GM23248 (cell line): ENCODE measurements at regions not wholly inside any gene's neighbourhood (a gene's known extent, or its start where the extent isn't known, plus 50 kb on each side); places are given as distances from the start of the nearest gene placed in this dataset.
A peak's percentile ranks its signal among the peaks of the same experiment; 100 is the strongest.
"Not testable (repeated sequence)": the region's sequence is repeated elsewhere in the genome, so short reads cannot be mapped to it uniquely, and the experiment has no call there.

Source experiments
- DNase-seq: peaks from one replicate; pipeline ENCODE4 v3.0.0-alpha.2; 2015
- H2AFZ ChIP-seq: fragments of 200-600 bp; sonication (generic); 2 replicates; pipeline ENCODE4 v1.6.1; 2016; ENCODE audit warnings: antibody characterized with exemption
- H3F3A ChIP-seq: fragments of 200-600 bp; sonication (generic); 2 replicates; pipeline ENCODE4 v1.6.1; 2016; ENCODE audit warnings: mild to moderate bottlenecking, antibody characterized with exemption, mixed run types; ENCODE audit not compliant: insufficient read depth
- H3K27ac ChIP-seq: fragments of 200-600 bp; sonication (generic); 2 replicates; pipeline ENCODE4 v1.5.1; 2016; ENCODE audit warnings: mild to moderate bottlenecking
- H3K27me3 ChIP-seq: fragments of 200-600 bp; sonication (generic); replicated peaks from 2 replicates; pipeline ENCODE4 v1.6.1; 2016; ENCODE audit warnings: mild to moderate bottlenecking; ENCODE audit not compliant: insufficient read depth
- H3K36me3 ChIP-seq: fragments of 200-600 bp; sonication (generic); 2 replicates; pipeline ENCODE4 v1.6.1; 2016; ENCODE audit warnings: low read depth, mild to moderate bottlenecking
- H3K4me1 ChIP-seq: fragments of 200-600 bp; sonication (generic); 2 replicates; pipeline ENCODE4 v1.6.1; 2016; ENCODE audit warnings: mild to moderate bottlenecking; ENCODE audit not compliant: insufficient read depth
- H3K4me2 ChIP-seq: fragments of 200-600 bp; sonication (generic); one replicate; pipeline ENCODE4 v1.6.1; 2016; ENCODE audit warnings: mild to moderate bottlenecking; ENCODE audit not compliant: unreplicated experiment
- H3K4me3 ChIP-seq: fragments of 200-600 bp; sonication (generic); 2 replicates; pipeline ENCODE4 v1.5.1; 2016; ENCODE audit warnings: mild to moderate bottlenecking
- H3K79me2 ChIP-seq: fragments of 200-600 bp; sonication (generic); 2 replicates; pipeline ENCODE4 v1.6.1; 2016; ENCODE audit warnings: mild to moderate bottlenecking; ENCODE audit not compliant: insufficient read depth
- H3K9ac ChIP-seq: fragments of 200-600 bp; sonication (generic); 2 replicates; pipeline ENCODE4 v1.6.1; 2016; ENCODE audit warnings: mild to moderate bottlenecking
- H3K9me2 ChIP-seq: fragments of 200-600 bp; sonication (generic); 2 replicates; pipeline ENCODE4 v1.6.1; 2016; ENCODE audit warnings: mixed run types, mild to moderate bottlenecking, moderate library complexity; ENCODE audit not compliant: insufficient read depth
- H3K9me3 ChIP-seq: fragments of 200-600 bp; sonication (generic); one replicate; pipeline ENCODE4 v1.6.1; 2017; ENCODE audit warnings: low read depth
- H4K20me1 ChIP-seq: fragments of 200-600 bp; sonication (generic); 2 replicates; pipeline ENCODE4 v1.6.0; 2016; ENCODE audit not compliant: insufficient read depth
- EZH2 ChIP-seq: fragments of 200-600 bp; sonication (generic); IDR thresholded peaks from 2 replicates; pipeline ENCODE4 v1.6.1; 2018; ENCODE audit warnings: antibody characterized with exemption, mild to moderate bottlenecking; ENCODE audit not compliant: insufficient read depth, poor library complexity, severe bottlenecking
- EZH2phosphoT487 ChIP-seq: fragments of 200-600 bp; sonication (generic); IDR thresholded peaks from 2 replicates; pipeline ENCODE4 v1.6.1; 2018; ENCODE audit warnings: antibody characterized with exemption, moderate library complexity, mild to moderate bottlenecking, low read depth; ENCODE audit not compliant: insufficient read depth
- WGBS, 2 experiments: methylation state at CpG; one replicate each; pipeline ENCODE4 v1.1.6; 2015 to 2017; ENCODE audit warnings: low lambda C conversion rate in 2 of 2, low coverage in 1 of 2; ENCODE audit errors: missing lambda C conversion rate in 2 of 2; 5-methylcytosine and 5-hydroxymethylcytosine counted together
- in situ Hi-C: fragments of 300-500 bp; cut with MboI; formaldehyde crosslinking; loops from 2 replicates; pipeline ENCODE4 v1.15.0; 2020

- Histone ChIP-seq H3K36me3 (no peaks in the 10 kb centered on the region), H3K9me3 (no peaks in the 10 kb centered on the region), H3K27me3 (no peaks in the 10 kb centered on the region), H2AFZ (no peak overlapping the region), H3K4me2 (no peak overlapping the region), H3K4me3 (no peak overlapping the region), H3K79me2 (no peaks in the 10 kb centered on the region), H3K27ac (no peak overlapping the region), H3K4me1 (no peaks in the 10 kb centered on the region), H3K9ac (no peak overlapping the region), H4K20me1 (no peaks in the 10 kb centered on the region), H3F3A (no peaks in the 10 kb centered on the region), H3K9me2 (no peaks in the 10 kb centered on the region)
- TF ChIP-seq EZH2 (no peak), EZH2phosphoT487 (no peak)
- in situ Hi-C loops = no loop called here
- DNase-seq = peak; percentile 26
- WGBS, 2 experiments = 51 to 58% methylated on average over 5 of the region's 5 CpGs
These were observed 60.6 kb upstream of the AKR1C1 start for GRCh38 chr10:4902571-4903011.

GRCh38 chr10:4903126-4903525 is 60.1 kb upstream of the AKR1C1 start:
- H3K27me3 ChIP-seq, H3F3A ChIP-seq, in situ Hi-C loops, H3K27ac ChIP-seq, H3K4me2 ChIP-seq, H4K20me1 ChIP-seq, H3K4me1 ChIP-seq, DNase-seq, H3K4me3 ChIP-seq, H3K9me2 ChIP-seq, H2AFZ ChIP-seq, H3K9ac ChIP-seq, H3K9me3 ChIP-seq, H3K79me2 ChIP-seq, H3K36me3 ChIP-seq: not testable (repeated sequence)
- 77 to 80% methylated on average over 7 of the region's 7 CpGs for WGBS, 2 experiments

- H2AFZ ChIP-seq, H3K27me3 ChIP-seq, H3K36me3 ChIP-seq, H3K79me2 ChIP-seq, H3K9me2 ChIP-seq, H3K4me1 ChIP-seq, H3F3A ChIP-seq, H3K4me3 ChIP-seq, DNase-seq, H3K4me2 ChIP-seq, H3K9ac ChIP-seq, H3K9me3 ChIP-seq, in situ Hi-C loops, H4K20me1 ChIP-seq, H3K27ac ChIP-seq: not testable (repeated sequence)
- 93 to 100% methylated on average over 2 of the region's 2 CpGs for WGBS, 2 experiments
These were observed 59.5 kb upstream of the AKR1C1 start for GRCh38 chr10:4903675-4904074.

- Histone ChIP-seq H3K9me3 (no peaks in the 10 kb centered on the region), H3K4me3 (no peak overlapping the region), H4K20me1 (no peaks in the 10 kb centered on the region), H3K27ac (no peak overlapping the region), H2AFZ (no peak overlapping the region), H3K4me1 (no peaks in the 10 kb centered on the region), H3K79me2 (no peaks in the 10 kb centered on the region), H3K9ac (no peak overlapping the region), H3K36me3 (no peaks in the 10 kb centered on the region), H3K9me2 (no peaks in the 10 kb centered on the region), H3K27me3 (no peaks in the 10 kb centered on the region), H3F3A (no peaks in the 10 kb centered on the region), H3K4me2 (no peak overlapping the region)
- 93 to 96% methylated on average over 6 of the region's 6 CpGs for WGBS, 2 experiments
- DNase-seq = no peak
- TF ChIP-seq EZH2 = no peak
- no peak for TF ChIP-seq EZH2phosphoT487
- in situ Hi-C loops = no loop called here
These were observed 54.1 kb upstream of the AKR1C1 start for GRCh38 chr10:4909118-4909517.
